Right kidney (tissue), 1 donor: ENCODE measurements at regions not wholly inside any gene's neighbourhood (a gene's known extent, or its start where the extent isn't known, plus 50 kb on each side); places are given as distances from the start of the nearest gene placed in this dataset.
A peak's percentile ranks its signal among the peaks of the same experiment; 100 is the strongest.
"Not testable (repeated sequence)": the region's sequence is repeated elsewhere in the genome, so short reads cannot be mapped to it uniquely, and the experiment has no call there.

ENCODE experiments used
- DNase-seq: peaks from one replicate; pipeline ENCODE4 v3.0.0-alpha.2; 2016

- no peak for DNase-seq
Measured at GRCh38 chr5:100017520-100018262, 517.5 kb upstream of the FAM174A start.

- not testable (repeated sequence) for DNase-seq
Measured at GRCh38 chr5:100013305-100013704, 521.9 kb upstream of the FAM174A start.

DNA sequence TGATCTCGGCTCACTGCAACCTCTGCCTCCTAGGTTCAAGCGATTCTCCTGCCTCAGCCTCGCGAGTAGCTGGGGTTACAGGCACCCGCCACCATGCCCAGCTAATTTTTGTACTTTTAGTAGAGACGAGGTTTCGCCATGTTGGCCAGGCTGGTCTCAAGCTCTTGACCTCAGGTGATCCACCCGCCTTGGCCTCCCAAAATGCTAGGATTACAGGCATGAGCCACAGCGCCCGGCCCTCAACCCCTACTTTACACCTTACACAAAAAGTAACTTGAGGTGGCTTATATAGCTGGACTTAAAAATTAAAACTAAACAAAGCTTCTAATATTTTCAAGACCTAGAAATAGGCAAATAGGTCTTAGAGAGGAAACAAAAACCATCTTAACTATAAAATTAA is 524.0 kb upstream of the FAM174A start:
- DNase-seq, result not testable (repeated sequence)

DNA sequence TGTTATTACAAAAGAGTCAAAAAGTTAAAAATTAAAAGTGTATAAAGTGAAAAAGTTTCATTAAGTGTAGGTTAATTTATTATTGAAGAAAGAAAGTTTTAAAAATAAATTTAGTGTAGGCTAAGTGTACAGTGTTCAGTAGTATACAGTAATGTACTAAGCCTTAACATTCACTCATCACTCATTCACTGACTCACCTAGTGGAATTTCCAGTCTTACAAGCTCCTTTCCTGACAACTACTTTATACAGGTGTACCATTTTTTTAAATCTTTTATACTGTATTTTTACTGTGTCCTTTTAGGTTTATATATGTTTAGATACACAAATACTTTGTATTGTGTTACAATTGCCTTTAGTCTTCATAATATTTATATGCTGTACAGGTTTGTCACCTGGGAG is 530.2 kb upstream of the FAM174A start:
- no peak for DNase-seq

- no peak for DNase-seq
Measured at GRCh38 chr5:99998319-99998718, 536.9 kb upstream of the FAM174A start.

GRCh38 chr5:99995407-99995806 is 539.8 kb upstream of the FAM174A start:
- no peak for DNase-seq

- peak; percentile 4 for DNase-seq
Measured at GRCh38 chr5:99973779-99974178, 561.4 kb upstream of the FAM174A start.

- DNase-seq, result no peak
Measured at GRCh38 chr5:99955962-99956361, 579.2 kb upstream of the FAM174A start.

DNA sequence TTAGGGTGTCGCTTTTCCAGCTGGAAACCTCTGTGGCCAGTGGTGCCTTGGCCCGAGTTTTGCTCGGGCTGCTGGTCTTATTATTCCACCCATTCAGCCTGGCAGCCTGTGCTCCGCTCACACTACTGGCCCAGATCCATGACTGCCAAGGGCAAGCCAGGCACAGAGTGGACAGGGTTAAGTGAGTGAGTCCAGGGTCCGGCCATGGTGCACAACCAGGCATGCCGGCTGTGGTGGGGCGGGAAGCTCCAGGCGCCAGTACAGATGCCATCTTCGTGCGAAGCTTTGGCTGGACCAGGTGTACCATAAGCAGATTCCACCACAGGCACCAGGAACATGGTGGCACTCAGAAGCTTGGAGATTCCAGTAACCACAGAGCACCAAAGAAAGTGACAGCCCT is 580.2 kb upstream of the FAM174A start:
- no peak for DNase-seq

DNA sequence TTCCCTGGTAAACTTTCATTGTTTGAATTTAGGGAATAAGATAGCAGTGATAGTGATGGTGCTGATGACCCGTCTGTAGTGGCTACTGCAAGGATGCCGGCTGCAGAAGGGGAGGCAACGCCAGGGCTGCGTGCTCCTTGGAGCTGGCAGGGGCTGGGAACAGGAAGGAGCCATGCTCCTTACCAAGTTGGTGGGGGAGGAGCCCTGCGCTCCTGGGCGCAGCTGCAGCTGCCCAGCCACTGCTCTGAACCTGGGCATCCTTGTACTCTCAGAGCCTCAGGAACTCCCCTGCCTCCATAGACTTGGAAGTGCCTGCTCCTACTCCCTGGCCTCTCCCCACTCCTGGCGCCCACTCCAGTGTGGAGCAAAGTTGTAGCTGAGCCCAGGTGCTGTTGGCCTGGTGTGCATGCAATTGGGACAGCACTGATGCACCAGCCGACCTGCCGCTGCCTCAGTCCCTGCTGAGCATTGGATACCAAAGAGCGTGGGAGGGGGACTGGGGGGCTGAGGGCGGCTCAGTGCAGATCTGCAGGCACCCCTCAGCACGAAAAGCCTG is 585.1 kb upstream of the FAM174A start:
- no peak for DNase-seq

DNA sequence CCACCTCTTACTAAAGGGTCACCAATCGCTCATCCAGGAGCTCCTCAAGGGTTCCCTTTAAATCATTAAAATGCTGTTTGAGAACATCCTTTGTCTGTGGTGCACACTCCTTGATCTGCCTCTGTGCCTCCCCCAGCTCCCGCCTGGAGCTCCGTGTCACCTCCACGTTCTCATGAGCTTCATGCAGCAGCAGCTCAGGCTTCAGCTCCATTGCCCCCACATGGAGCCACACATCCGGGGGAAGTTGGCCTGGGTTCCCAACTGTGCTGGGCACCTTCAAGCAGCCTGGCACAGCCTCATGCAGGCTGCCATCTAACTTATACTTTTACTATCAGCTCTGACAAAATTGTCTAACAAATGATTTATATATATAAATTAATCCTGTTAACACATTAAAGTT is 585.8 kb upstream of the FAM174A start:
- DNase-seq, result no peak

DNA sequence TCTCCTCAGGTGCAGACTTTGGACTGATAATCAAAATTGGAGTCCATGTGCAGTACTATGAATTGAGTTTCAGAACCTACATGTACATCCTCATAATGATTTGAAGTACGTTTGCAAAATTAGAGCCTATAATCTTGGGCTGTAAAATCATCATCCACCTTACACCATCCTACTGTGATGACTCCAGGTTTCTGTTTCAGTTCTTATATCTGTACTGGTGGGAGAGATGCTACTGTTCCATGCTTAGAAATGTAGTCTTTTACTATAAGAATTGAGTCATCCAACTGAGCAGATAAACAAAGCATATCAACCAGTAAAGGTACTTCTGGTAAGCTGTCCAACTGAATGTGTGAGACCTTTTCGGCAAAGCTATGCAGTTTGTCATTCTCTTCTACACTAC is 586.3 kb upstream of the FAM174A start:
- DNase-seq, result no peak

DNA sequence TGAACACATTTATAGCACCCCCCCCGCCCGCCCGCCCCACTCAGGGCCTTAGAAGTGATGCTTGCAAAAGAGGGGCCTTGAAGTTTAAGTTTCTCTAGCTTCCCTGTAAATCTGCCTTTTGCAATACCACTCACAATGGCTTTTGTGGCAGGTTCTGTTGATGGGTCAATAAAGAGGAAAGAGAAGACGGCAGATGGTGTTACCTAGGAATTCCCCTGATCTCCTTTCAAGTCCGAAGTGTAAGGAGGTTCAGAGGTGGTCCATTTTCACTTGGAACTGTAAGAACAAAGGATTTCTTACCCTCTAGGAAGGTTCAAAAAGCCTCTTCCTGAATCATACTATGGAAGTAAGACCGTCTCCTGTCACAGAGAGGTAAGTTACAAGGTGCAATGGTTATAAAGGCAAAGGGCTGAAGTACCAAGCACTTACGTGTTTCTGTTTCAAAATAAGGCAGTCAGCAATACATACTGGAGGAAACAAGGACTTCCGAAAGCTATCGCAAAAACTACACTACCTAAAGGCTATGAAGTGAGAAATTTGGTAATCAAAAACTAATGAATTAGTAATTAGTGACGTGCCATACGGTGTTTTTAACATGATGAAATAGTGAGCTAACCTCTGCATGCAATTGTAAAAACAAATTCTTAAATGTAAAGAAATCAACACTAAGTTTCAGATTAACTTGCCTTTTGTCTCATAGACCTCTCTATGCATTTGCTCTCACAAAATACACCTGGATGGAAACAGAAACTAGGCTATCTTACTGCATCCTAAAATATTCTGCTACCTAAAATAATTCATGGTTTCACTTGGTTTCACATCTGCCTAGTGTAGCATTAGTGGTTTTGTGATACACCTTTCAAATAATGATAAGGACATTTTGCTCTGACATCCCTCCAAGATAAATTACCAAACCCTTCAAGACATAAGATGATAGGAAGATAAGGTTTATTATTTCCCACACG is 589.4 kb upstream of the FAM174A start:
- no peak for DNase-seq

DNA sequence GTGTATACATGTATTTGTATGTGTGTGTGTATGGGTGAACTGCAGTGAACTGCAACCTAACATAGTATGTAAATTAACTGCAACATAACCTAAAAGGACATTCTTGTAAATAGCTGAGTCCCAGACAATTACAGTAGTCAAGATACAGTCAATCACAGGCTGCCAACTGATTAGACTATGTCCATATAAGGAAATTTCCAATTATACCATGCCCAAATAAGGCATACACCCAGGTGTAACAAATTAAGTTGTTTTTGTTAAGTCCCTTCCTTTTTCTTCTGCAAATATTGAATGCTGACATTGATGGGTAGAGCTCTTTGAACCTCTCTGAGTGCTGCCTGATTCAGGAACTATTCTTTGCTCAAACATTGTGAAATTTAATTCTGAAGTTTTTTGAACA is 594.6 kb upstream of the FAM174A start:
- no peak for DNase-seq

- no peak for DNase-seq
Measured at GRCh38 chr5:99936911-99937310, 598.3 kb upstream of the FAM174A start.

DNA sequence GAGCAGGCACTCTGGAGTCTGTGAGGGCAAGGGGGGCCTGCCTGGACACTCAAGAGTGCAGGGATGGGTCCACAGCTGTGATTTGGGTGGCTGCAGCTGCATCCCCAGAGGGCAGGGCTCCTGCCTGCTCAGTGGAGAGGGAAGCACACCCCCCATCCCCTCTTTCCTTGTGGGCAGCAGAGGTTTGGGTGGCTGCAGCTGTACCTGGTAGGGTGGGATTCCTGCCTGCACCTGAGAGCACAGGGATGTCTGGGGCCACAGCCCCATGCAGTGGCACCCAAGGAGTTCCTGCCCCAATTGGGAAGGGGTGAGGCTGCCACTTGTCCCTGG is 605.4 kb upstream of the FAM174A start:
- DNase-seq, result no peak

DNA sequence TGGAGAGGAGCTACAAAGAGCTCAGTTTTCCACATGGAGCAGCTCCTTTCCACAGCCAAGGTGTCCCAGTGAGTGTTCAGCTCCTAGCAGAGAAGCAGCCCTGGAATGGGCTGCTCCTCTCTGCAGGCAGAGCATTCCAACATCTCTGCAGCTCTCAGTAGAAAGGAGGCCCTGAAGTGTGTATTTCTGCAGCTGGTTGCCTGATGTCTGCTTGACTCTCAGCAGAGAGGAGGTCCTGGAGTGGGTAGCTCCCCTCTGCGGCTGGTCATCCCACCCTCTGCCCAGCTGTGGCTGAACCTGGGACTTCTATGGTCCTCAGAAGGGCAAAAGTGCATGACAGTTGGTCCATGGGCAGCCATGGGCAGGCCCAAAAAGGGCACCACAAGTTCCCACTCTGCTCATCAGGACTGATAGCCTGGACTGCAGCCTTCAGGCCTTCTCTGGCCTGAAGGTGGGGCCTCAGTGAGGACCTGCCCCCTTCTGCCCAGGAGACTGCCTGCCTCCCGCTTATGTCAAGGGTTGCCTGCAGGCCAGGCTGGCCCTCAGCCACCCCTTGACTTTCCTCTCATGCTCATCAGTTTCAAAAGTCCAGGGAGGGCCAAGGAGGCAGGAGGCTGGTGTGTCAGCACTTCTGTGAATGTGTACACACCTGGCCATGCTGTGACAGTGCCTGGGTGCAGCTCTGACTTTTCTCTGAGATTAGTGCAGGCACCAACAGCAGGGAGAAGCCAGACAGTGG is 605.9 kb upstream of the FAM174A start:
- no peak for DNase-seq

DNA sequence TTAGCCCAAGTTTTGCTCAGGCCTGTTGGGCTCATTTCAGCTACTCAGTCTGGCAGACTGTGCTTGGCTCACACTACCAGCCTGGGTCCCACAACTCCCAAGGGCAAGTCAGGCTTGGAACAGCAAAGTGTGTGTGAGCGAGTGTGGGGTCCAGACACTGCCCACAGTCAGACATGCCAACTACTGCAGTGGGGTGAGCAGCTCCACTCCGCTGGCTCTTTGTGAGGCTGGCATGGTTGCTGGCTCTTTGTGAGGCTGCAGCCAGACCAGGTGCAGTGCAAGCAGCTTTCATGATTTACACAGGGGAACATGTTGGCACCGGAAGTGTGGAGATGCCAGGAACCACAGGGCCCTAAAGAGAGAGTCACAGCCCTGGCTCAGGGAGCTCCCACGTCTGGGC is 606.7 kb upstream of the FAM174A start:
- DNase-seq, result no peak

DNA sequence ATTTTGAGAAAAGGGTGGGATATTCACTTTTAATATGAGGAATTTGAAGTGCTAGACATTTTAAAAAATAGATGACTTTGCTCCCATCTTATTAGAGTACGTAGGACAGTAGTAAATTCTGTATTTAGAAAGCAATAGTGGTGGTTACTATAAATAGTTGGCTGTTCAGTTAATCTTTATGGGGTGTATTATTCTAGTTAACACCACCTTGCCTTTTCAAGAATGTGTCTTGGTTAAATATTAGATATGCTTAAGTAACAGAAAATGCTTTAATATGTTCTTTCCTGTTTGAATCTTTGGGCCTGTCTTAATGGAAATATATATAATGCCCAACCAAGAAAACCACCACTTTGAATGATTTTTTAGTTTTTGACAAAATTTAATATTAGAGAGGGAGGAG is 608.7 kb upstream of the FAM174A start:
- DNase-seq, result no peak

GRCh38 chr5:99922386-99922785 is 612.8 kb upstream of the FAM174A start:
- no peak for DNase-seq

- DNase-seq, result no peak
Measured at GRCh38 chr5:99911971-99912370, 623.2 kb upstream of the FAM174A start.

- DNase-seq, result no peak
Measured at GRCh38 chr5:99906776-99907175, 628.4 kb upstream of the FAM174A start.

DNA sequence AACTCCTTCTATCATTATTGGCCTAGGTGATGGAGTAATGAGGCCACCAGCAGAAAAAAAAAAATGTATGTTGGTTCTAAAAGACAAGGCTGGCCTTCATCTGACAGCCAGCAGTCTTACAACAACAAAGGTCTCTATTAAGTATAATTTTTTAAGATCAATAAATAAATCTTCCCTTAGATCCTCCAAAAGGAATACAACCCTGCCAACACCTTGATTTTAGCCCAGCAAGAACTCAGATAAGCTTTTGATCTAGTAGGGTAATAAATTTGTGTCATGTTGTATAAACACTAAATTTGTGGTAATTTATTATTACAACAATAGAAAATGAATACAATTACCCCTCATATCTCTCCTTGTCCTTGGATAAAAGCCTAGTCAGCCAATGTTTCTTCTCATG is 633.2 kb upstream of the FAM174A start:
- no peak for DNase-seq
